ENCODE measurements at regions not wholly inside any gene's neighbourhood (a gene's known extent, or its start where the extent isn't known, plus 50 kb on each side); places are given as distances from the start of the nearest gene placed in this dataset.

DNA sequence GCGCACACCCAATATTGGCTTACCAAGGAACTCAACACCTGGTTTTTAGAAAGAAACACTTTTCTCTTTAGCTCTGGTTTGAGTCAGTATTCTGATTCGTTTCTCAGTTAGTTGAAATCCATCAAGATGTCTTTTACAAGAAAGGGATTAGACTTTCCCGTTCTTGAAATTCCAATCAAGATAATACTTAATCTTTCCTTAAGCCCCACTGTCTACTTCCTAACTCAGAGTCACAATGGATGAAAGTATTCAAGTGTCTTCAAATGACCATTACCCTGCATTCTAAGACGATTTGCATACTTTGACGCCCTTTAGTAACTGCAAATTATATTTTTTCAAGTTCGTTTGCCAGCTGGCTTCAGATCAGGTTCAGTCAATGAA lies 189.8 kb downstream of the USP22 start:
- TF ChIP-seq, protein P1, sequence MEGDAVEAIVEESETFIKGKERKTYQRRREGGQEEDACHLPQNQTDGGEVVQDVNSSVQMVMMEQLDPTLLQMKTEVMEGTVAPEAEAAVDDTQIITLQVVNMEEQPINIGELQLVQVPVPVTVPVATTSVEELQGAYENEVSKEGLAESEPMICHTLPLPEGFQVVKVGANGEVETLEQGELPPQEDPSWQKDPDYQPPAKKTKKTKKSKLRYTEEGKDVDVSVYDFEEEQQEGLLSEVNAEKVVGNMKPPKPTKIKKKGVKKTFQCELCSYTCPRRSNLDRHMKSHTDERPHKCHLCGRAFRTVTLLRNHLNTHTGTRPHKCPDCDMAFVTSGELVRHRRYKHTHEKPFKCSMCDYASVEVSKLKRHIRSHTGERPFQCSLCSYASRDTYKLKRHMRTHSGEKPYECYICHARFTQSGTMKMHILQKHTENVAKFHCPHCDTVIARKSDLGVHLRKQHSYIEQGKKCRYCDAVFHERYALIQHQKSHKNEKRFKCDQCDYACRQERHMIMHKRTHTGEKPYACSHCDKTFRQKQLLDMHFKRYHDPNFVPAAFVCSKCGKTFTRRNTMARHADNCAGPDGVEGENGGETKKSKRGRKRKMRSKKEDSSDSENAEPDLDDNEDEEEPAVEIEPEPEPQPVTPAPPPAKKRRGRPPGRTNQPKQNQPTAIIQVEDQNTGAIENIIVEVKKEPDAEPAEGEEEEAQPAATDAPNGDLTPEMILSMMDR (conservative IDR thresholded peaks at IDR 0.05): no peak
- TF ChIP-seq EZH2 (IDR thresholded peaks at IDR 0.05; ENCODE audit: low read depth): no peak
